HG02884 (cell line): ENCODE measurements at regions not wholly inside any gene's neighbourhood (a gene's known extent, or its start where the extent isn't known, plus 50 kb on each side); places are given as distances from the start of the nearest gene placed in this dataset.
A peak's percentile ranks its signal among the peaks of the same experiment; 100 is the strongest.

ENCODE experiments used
- ATAC-seq: cut with Tn5 transposase; IDR thresholded peaks from one replicate; pipeline ENCODE4 v1.9.1; 2021; ENCODE audit warnings: mild to moderate bottlenecking, moderate library complexity; ENCODE audit not compliant: unreplicated experiment

DNA sequence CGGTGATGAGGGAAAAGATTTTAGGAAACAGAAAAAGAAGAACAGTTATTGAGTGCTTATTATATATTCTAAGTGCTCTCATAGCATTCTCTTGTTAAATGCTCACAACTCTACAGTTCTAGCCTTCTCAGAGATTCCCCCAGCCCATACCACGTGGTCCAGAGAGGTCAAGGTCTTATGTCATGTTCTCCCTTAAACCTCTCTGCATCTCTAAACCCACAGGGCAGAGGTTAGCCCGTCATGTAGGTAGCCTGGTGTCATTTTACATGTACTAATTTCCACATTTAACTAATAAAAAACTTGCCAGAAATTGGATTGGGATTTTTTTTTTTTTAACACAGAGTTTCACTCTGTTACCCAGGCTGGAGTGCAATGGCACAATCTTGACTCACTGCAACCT, 178.0 kb downstream of the CEMIP2 start:
- no peak for ATAC-seq

DNA sequence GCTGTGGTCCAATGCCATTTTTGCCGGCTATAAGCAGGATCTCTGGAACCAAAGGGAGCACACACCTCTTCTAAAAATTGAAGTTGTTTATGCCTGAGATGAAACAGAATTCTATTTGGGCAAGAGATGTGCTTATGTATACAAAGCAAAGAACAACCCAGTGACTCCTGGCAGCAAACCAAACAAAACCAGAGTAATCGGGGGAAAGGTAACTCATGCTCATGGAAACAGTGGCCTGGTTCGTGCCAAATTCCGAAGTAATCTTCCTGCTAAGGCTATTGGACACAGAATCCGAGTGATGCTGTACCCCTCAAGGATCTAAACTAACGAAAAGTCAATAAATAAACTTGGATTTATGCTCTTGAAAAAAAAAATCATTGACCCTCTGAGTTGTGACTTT, 178.7 kb downstream of the CEMIP2 start:
- no peak for ATAC-seq

DNA sequence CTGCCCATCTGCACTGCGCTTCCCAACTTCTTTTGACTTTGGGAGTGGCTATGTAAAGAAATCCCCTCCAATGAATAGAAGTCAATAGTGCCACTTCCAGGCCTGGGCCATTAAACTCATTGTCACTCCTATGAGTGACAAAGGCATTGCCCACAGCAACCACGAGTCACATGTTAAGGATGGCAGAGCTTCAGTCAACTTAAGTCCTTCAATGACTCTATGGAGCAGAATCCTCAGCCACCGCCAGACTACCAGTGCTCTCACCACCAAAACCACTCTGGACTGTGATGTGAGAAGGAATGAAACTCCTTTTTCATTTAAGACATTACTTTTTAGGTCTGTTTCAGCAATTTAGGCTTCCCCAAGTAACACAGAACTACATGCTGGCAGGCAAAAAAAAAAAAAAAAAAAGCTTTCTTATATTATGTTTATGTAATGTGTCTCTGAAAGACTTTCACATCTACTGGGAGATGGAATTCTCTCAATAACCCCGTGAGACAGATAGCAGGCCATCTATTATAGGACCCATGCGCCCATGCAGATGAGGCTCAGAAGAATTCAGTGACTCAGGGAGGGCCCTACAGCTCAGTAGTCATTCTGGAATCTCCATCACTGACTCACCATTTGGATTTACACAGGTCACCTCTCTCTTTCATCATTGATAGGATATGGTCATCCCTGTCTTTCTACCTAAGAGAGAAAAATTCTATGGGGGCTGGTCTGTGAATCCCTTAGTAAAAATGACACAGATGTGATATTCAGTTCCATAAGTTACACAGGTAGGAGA, 180.5 kb downstream of the CEMIP2 start:
- ATAC-seq = no peak

DNA sequence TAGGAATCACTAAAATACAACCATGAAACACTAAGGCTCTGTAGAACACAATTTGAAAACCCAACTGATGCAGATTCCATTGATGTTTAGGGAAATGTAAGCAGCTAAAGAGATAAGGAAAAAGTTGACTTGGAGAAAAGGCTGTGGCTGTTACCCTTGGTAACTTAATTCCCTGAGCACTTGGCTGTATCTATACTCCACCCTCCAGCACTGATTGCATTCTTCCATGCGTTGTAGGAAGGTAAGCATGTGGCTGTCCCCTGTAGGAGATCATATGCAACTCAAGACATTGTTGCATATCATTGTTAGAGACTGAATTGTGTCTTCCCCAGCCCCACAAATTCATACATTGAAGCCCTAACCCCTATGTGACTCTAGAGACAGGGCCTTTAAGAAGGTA, 184.5 kb downstream of the CEMIP2 start:
- no peak for ATAC-seq

DNA sequence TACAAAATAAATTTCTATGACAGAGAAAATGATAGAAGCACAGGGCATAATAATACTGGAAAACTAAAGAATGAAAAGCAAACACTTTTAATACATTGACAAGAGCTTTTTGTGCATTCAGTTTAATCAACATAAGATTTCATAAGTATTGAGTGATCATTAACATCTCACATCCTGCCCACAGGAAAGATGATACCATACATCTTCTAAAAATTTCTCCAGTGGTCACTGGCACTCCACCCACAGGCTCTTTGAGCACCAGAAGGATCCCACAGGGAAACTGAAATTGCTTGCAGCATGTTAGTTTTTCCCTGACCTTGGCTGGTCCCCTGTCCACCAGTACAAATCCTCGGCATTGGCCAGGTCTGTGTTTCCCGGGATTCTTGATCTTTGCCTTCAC, 186.0 kb downstream of the CEMIP2 start:
- ATAC-seq = no peak

DNA sequence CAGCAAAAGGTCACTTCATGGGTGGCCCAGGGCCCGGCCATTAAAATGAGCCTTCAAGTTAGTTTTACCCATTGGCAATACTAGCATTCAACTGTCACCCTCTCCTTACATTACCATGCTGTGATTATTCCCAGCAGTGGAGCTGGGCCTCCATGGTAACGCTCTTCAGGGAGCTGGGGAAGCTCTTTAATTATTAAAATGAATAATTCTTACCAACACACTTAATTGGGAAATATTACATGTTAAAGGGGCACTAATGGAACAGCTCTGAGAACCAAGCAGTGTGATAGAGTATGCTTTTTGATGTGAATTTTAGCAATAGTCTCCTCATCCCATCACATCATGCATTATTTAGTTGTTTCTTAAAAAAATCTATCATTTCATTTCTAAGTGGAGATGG, 187.2 kb downstream of the CEMIP2 start:
- no peak for ATAC-seq

DNA sequence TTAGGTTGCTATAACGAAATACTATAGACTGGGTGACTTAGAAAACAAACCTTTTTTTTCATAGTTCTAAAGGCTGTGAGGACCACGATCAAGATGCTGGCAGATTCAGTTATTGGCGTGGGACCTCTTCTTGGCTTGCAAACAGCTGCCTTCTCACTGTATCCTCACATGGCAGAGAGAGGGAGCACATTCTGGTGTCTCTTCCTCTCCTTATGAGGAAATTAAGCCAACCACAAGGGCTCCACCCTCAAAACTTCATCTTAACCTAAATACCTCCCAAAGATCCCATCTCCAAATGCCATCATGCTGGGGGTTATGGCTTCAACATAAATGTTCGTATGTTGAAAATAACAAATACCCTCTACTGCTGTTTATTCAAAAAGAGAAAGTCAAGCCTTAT, 197.1 kb downstream of the CEMIP2 start:
- ATAC-seq = no peak

DNA sequence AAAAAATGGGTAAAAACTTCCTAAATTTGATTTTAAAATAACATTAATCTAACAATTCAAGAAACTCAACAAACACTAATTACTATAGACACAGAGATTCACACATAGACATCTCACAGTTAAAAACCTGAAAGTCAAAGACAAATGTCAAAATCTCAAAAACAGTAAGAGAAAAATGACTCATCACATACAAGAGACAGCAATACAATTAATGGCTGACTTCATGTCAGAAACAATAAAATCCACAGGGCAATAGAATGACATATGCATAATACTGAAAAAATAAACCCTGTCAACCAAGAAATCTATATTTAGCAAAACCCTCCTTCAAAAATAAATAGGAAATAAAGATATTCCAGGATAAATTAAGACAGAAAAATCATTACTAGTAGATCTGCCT, 200.4 kb downstream of the CEMIP2 start:
- ATAC-seq = no peak

DNA sequence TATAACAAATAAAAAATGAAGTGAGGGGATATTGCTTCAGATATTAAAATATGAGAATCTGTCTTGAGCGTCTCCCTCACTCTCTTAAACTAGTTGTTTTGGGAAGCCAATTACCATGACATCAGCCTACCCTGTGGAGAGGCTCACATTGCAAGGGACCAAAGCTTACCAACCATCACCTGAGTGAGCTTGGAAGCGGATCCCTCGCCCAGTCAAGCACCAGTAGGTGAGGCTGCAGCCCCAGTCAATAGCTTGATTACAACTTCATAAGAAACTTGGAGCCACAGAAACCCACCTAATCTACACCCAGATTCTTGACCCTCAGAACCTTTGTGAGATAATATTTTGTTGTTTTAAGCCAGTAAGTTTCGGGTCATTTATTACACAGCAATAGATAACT, 206.2 kb downstream of the CEMIP2 start:
- no peak for ATAC-seq

DNA sequence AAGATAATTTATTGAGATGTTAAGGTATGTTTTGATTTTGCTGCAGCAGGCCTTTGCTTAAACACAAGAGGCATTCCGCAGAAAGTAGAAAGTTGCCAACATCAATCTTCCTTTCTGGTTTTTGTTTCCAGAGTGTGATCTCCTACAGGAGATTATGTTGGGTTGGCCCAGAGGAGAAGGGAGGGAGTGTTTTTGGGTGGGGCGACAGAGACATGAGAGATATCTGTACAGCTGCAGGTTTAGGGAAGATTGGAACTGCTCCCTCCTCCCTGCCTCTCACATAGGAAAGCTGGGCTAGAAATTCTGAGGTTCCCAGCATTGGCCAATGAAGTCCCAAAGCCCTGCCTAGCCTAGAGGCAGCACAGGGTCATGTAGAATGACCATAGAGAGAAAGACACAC, 211.0 kb downstream of the CEMIP2 start:
- no peak for ATAC-seq

DNA sequence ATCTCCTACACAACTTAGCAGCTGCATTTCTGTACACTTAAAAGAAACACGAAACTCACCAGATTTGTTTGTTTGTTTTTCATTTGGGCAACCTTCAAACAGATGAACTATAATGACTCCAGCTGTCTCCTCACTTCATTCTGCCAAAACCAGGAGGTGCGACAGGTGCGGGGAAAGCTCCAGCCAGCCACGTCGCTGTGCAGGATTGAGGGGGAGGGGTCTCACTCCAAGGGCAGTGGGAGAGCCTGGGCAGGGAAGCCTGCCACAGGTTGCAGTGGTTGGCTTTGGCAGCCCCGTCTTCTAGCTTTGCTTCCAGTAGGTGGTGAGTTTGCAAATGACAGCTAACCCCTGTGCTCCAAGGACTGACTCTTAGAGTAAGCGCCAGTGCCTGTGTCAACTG, 215.8 kb downstream of the CEMIP2 start:
- ATAC-seq = no peak

DNA sequence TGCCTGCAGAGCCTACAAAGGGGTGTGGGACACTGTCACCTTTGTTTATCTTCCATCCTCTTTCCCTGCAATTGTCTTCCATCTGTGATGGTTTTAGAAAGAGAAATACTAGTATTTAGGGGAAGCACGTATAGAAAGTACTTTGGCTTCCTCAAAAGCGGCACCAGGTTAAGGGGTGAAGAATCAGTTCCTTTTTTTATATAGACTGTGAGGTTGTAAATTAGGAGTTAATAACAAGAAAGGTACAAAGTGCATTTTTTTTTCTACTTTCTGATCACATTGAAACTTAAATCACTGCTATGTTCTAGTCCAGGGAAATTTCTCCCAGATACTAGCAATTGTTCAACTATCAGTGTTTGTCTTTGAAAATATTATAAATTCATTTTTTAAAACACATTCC, 219.3 kb downstream of the CEMIP2 start:
- peak; percentile 85 for ATAC-seq

DNA sequence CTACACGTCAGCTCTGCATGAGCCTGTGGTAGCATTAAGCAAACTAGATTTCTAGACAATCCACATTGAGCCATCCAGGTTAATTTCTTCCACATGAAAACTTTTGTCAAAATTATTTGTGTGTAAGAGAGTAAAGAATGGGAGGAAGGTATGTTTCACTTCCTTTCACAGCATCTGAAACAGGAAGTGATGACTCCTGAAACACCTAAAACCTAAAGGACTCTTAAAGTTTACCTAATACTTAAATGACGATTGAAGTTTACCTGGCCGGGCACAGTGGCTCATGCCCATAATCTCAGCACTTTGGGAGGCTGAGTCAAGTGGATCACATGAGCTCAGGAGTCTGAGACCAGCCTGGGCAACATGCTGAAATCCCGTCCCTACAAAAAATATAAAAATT, 223.8 kb downstream of the CEMIP2 start:
- no peak for ATAC-seq

DNA sequence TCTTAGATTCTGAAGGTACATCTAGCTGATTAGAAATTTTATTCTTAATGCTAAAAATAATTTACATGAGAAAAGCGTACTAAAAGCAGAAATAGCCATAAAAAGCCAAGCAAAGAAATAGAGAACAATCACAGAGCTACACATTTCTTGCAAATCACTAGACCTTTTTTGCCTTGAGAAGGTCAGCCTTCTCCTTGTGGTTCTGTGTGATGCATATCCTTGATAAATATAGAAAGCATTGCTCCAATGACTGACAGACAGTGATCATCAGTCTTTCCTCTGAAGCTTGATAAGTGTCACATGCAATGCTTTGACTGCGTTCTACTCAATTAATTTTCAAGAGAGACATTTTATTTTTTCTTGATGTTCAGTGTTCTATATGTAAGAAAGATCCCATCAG, 226.9 kb downstream of the CEMIP2 start:
- ATAC-seq = no peak

DNA sequence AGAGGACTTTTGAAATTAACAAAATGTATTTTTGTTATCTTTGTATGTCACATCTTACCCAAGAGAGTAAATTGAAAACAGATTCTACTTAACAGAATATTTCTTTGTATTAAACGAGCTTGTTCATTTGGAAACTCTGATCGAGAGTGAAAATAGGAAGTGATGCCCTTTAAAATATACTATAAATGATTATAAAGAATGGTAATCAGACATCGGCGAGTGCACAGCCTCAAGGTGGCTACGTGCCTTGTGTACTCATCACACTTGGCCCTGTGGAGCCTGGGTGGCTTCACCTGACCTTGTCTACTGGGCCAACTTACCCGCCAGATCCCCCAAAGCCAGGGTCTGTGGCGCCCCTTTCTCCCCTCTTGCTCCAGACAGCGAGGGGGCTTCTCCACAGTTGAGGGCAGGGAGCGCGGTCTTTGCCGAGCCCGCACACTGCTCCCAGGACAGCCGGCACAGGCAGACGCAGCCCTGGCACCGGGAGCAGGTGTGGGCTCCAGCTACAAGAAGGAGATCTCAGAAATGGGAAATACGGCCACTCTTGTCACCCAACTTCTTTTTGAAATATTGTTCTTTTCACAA, 243.2 kb downstream of the CEMIP2 start:
- ATAC-seq = no peak

DNA sequence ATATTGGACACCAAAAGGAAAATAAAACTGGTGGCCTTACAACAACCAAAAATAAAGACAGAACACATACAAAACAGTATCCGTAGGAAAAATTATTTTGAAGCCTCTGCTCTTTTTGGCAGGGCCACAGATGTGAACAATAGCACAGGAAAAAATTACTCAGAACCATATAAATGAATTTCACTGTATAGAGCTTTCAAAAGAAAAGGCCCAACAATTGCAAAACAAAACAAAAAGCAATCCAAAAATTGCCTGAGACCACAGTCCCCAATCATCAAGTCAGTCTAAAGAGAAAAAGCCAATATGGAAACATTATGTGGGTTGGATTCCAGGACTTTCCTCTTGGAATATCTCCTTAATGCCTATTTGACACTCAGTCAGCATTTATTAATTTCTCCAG, 243.8 kb downstream of the CEMIP2 start:
- no peak for ATAC-seq

DNA sequence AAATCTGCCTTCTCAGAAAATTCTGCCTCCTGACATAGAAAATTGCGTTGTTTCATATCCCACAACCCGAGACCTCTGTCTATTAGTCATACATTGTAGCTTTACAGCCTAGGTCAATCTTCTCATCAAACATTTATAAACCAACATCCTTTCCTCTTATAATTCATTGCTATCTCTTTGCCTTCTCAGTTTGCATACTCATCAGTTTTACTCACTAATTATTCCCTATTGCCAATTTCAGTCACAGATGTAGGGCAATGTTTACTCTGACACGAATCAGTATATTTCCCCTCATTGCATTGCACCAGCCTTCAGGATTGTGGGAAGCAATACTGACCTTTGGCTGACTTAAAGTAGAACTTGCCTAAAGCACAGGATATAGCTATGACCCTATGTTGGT, 247.2 kb downstream of the CEMIP2 start:
- no peak for ATAC-seq

DNA sequence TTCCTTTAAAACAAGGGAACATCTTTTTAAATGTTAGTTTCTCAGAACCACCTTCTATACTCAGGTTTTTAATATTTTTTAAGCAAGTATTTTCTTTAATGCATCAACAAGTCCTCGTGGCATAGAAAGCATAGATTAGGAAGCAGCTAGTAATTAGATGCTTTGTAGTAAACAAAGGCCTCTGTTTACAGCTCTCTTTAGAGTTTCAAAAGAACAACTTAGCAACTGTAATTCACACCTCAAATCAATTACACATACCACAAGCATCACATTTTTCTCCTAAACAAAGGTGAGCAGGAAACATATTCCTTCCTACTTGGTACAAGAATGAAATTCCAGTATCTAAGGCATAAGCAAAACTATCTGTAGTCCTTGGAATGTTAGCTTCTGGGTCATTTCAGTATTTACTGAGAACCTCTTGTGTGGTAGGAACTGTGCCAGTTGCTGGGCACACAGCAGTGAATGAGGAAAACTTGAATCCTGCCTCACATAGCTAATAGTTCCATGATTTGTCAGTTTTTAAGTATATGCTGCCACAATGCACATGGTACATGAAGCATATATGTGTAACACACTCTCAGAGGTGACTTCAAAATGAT, 249.1 kb downstream of the CEMIP2 start:
- no peak for ATAC-seq

DNA sequence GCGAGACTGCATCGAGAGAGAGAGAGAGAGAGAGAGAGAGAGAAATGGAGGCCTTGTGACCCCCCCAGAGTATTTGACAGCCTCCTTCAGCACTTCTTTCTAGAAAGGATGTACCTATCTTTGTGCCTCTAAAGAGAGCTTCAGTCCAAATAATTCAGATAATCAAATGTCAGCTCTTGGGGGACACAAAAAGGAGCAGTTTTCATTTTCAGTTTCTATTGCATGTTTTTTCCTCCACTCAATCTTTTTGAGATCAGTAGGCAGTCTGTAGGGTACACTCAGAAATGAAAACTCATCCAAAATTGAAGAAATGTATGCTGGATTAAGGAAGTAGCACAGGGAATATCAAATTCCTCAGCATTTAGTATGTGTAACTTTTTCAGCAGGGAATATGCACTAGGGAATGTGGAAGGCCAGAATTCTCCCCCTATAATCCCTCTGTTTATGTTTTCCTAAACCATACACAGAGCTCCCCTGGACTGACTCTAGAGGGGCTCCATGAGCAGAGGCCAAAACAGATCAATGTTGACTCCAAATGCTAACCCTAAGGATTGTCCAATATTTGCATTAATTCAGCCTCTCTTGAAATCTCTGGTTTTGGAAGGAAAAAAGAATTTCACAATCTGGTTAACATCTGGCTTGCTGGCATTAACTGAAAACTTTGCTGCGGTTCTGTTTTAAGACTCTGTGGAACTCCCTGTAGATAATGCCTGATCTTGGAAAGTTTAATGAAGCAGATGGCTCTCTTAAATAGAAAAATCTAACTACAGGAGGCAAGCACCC, 250.1 kb downstream of the CEMIP2 start:
- ATAC-seq = no peak

DNA sequence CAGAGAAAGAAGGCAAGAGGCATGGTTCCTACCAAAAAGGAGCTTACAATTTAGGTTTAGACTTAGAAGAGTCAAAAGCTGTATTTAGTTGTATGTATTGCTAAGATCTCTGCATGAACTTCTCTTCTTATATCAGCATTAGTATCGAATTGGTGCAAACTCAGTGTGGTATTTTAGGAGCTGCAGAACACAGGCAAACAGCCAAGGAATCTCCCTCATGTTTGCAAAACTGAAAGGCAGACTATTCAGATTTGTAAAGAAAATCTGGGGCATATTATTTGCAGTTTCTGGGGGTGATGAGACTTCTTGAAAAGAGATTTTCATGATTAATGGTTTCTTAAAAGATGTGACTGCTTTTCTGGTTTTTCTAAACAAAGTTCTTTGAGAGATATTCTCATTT, 252.7 kb downstream of the CEMIP2 start:
- ATAC-seq = no peak

DNA sequence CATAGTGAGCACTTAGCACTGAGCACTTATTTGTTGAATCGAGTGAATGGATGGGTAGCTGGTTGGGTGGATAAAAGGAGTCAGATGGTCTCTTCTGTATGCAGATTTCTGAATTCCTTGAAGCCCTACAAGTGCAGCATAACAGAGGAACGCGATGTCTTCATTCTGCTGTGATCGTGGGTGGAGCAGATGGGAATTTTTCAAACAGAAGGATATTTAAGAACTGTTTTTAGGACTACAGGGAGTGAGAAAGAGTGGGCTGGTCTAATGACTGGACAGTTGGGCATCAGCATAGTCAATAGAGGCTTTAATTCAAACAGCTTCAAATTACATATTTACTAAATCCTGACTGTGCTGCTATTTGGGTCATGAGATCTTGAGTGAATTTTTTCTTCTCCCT, 253.2 kb downstream of the CEMIP2 start:
- ATAC-seq = no peak
